Stimulated activated CD8-positive, alpha-beta memory T cell treated with anti-CD3 and anti-CD28 coated beads, Interleukin-4, amount 100 ng/mL, for 48 hours (primary cell): ENCODE measurements at regions not wholly inside any gene's neighbourhood (a gene's known extent, or its start where the extent isn't known, plus 50 kb on each side); places are given as distances from the start of the nearest gene placed in this dataset.
"Not testable (repeated sequence)": the region's sequence is repeated elsewhere in the genome, so short reads cannot be mapped to it uniquely, and the experiment has no call there.

Experiments
- DNase-seq: peaks from one replicate; pipeline ENCODE4 v3.0.0-alpha.2; 2020

DNA sequence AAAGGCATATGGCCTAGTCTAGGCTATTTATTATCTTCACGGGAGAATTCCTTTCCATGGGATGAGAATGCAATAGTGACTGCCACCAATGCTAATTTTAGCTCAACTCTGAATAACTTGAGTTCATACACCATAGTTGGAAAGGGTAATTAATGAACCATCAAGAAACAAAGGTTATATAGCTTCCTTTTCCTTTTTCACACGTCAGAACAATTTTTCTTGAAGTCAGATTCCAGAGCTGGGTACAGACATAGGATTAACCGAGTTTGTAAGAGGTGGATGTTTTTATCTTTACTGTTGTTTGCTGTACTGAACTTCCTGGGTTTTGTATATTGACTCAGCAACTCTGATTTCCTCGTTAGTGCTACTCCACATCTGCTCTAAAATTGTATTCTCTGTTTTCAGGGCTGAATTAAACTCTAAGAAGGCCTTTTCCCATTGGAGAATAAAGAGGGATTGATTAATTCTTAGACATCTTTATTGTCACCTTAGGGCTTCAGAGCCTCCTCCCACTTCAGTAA lies 262.0 kb downstream of the NUF2 start:
- no peak for DNase-seq

- DNase-seq, result no peak
Measured at GRCh38 chr1:163585796-163586195, 264.0 kb downstream of the NUF2 start.

- no peak for DNase-seq
Measured at GRCh38 chr1:163588796-163589195, 267.0 kb downstream of the NUF2 start.

GRCh38 chr1:163589735-163590134 lies 268.0 kb downstream of the NUF2 start:
- no peak for DNase-seq

DNA sequence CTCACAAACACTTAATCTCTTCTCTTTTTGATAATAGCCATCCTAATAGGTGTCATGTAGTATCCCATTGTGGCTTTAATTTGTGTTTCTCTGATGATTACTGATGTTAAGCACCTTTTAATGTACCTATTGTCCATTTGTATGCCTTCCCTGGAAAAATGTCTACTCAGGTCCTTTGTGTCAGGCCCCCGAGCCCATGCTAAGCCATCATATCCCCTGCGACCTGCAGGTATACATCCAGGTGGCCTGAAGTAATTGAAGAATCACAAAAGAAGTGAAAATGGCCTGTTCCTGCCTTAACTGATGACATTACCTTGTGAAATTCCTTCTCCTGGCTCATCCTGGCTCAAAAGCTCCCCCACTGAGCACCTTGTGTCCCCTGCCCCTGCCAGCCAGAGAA lies 269.4 kb downstream of the NUF2 start:
- DNase-seq, result not testable (repeated sequence)

GRCh38 chr1:163592623-163593022 lies 270.9 kb downstream of the NUF2 start:
- DNase-seq, result not testable (repeated sequence)

- DNase-seq, result not testable (repeated sequence)
Measured at GRCh38 chr1:163596106-163596505, 274.4 kb downstream of the NUF2 start.

- no peak for DNase-seq
Measured at GRCh38 chr1:163596541-163597258, 274.9 kb downstream of the NUF2 start.

DNA sequence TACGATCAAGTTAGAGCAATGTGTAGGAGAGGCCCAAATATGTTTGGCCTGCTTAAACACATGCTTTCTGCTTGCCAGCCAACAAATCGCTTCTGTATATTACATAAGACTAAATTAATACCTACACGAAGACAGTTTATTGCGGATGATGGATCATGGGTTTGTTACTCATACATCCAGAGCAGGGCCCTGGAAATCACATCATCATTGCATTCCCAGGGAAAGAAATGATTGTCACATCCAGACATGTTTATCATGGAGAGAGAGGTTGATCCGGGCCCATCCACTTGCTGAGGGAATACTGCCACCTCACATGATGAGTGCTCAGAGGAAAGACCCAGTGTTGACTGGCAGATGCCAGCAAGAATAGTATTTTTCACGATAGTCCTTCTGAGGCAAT lies 282.6 kb downstream of the NUF2 start:
- no peak for DNase-seq

DNA sequence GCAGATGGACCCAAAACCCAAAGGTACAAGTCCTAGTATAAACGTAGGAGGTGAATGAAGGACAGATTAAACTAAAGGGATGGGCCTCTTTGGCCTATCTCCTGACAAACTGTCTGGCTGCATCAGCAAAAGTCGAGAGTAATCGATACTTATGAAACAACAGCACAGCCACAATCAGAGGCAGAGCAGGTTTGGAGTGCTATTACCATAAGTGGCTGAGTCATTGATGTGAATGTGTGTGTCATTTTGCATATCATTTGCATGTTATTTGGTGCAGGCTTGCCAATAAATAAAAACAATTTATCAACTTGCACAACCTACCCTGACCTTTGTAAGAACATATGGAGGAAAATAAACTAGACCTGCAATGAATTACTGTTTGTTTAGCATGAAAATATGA lies 283.1 kb downstream of the NUF2 start:
- no peak for DNase-seq

DNA sequence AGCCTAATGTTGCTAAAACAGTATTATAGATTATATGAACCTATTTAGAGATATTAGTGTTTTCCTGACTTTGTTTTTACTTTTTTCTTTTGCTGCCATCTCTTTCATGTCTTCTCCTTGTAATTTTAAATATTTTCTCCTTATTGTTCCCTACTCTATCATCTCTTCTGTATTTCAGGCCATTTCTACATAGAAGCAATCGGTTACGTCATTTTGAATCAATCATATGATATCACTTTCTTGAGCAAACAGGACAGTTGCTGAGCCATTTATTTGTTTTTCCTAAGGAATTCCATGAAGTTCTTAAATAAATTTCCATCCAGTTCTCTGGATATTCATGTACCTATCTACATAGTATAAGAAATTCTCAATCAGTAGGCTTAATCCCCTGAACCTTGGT lies 287.2 kb downstream of the NUF2 start:
- no peak for DNase-seq

DNA sequence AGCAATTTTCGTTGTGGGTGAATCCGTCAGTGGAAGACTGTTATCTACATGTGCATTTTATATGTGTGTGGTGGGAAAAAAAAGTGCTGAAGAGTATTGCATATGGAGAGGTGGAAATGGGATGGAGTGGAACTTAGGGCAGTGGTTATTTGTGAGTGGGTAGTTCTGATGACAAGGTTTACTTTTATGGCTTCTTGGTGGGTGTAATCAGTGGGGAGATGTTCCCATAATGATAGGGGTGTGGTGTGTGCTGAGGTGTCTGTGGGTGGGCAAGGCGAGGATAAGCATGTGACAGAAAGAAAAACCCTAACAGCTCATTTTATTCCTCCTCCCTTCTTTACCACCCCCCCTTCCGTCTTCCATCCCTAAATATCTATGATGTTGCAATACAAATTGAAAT lies 288.1 kb downstream of the NUF2 start:
- no peak for DNase-seq

DNA sequence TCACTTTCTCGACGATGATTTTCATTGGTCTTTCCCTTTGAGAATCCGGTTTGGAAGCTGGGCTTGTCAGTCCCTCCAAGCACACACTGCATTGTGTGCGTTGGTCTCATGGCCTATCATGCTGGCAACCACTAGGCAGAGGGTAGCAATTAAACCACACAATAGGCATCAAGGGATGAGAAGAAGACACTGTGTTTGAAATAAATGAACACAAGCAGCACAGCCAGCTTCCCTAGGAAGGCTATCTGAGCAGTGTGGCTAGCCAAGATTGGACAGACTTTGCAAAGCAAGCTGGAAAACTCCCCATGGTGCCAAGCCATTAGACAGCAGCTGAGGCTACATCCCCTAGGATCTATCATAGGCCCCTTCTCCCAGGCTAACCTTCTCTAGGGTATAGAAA lies 288.7 kb downstream of the NUF2 start:
- no peak for DNase-seq

DNA sequence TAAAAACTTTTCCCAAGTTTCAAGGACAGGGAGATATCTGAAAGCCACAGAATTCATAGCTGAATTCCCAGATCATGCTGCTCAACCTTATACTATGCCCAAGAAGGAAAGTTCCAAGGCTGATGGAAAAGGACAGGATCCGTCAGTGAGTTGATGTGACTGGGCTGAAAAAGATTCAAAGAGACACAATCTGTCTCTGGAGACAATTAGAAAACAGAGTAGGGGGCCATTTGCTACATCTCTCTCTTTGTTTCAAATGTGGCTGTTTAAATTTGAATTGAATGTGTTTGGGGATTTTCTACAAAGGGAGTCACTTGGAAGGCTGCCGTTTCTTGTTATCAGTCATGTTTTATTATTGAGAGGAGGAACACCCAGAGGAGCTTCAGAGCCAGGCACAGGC lies 292.6 kb downstream of the NUF2 start:
- no peak for DNase-seq

GRCh38 chr1:163628034-163628773 lies 306.4 kb downstream of the NUF2 start:
- DNase-seq, result no peak

DNA sequence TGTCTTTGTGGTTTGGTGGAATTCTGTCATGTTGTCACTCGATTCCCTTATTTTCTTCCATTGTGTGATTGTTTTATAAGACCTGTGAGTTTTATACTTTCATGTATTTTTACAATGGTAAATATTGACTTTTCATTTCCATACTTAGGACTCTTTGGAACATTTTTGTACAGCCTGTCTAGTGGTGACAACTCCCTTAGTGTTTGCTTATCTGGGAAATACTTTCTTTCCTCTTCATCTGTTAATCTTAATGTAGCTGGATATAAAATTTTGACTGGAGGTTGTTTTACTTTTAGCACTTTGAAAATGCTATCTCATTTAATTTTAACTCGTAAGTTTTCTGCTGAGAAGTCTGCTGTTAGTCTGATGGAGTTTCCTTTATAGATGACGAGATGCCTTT lies 310.5 kb downstream of the NUF2 start:
- no peak for DNase-seq

DNA sequence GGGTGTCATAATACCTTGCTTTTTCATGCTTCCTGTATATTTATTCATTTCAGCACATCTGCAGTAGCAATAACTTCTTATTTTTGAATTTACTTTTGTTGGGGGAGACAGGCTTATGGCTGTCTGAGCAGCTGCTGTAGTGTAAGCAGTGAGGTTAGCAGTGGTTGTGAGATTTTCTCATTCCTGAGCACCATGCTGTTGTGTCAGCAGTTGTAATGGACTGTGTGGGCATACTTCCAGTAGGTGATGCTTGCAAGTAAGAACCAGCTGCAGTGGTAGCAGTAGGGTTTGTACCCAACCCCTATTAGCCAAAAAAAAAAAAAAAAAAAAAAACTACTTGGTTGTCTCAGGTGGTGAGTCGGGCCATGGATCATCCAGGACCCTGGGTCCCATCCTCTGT lies 311.6 kb downstream of the NUF2 start:
- DNase-seq, result no peak

- DNase-seq, result not testable (repeated sequence)
Measured at GRCh38 chr1:163645676-163646075, 323.9 kb downstream of the NUF2 start.

DNA sequence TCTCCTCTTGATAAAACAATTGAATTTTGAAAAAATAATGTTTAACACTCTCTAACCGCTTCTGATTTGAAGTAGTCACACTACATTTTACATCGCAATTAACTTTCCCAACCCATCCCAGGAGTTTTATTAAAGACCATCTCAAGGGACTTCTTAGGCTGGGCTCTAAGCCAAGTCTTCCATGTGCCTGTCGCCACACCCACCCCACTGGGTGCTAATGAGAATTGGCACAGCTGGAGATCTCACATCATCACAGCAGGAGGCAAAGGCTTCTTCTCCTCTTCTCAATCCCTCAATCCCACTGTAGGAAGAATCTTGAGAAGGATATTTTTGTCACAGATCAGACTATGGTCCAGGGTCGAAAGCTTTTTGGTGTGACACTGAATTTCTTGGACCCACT lies 328.9 kb downstream of the NUF2 start:
- no peak for DNase-seq

- no peak for DNase-seq
Measured at GRCh38 chr1:163652441-163652840, 330.7 kb downstream of the NUF2 start.

DNA sequence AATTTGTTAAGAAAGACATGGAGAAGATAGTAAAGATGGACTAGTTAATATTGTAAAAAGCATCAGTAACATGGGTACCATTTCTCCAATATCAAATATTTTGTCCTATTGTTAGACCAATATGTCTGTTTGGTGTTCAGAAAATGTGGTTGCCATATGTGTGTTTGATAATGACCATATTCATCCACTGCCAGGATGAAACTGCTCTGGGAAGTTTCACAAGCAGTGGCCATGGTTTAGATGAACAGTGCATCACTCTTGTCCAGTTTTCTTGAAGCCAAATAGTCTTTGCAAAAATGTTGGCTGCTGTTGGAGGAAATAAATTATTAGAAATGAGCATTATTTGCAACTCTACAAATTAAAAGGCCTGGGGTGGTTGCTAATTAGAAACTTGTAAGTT lies 333.8 kb downstream of the NUF2 start:
- no peak for DNase-seq

- DNase-seq, result no peak
Measured at GRCh38 chr1:163656095-163656759, 334.5 kb downstream of the NUF2 start.

GRCh38 chr1:163657719-163658118 lies 336.0 kb downstream of the NUF2 start:
- no peak for DNase-seq

GRCh38 chr1:163661391-163661790 lies 339.6 kb downstream of the NUF2 start:
- no peak for DNase-seq
